ENCODE measurements at regions not wholly inside any gene's neighbourhood (a gene's known extent, or its start where the extent isn't known, plus 50 kb on each side); places are given as distances from the start of the nearest gene placed in this dataset.

- no peak for TF ChIP-seq CTCF (IDR thresholded peaks at IDR 0.05; ENCODE audit: insufficient read depth, missing control alignments)
- FAIRE-seq = no peak
- DNase-seq (ENCODE audit: insufficient read length, low spot score) = no peak
Observed at GRCh38 chr1:63049135-63049534, 265.2 kb downstream of the ATG4C start.

- DNase-seq (ENCODE audit: insufficient read length, low spot score) (no peak), FAIRE-seq (no peak)
- no peak for TF ChIP-seq CTCF (IDR thresholded peaks at IDR 0.05; ENCODE audit: insufficient read depth, missing control alignments)
Observed at GRCh38 chr1:63051356-63051755, 267.4 kb downstream of the ATG4C start.

GRCh38 chr1:63051886-63052285, 268.0 kb downstream of the ATG4C start:
- FAIRE-seq = no peak

GRCh38 chr1:63054184-63054583, 268.2 kb upstream of the FOXD3 start:
- DNase-seq (ENCODE audit: insufficient read length, low spot score) = no peak
- no peak for FAIRE-seq
- TF ChIP-seq CTCF (IDR thresholded peaks at IDR 0.05; ENCODE audit: insufficient read depth, missing control alignments) = no peak

More at GRCh38 chr1:63051886-63052285, 268.0 kb downstream of the ATG4C start:
- TF ChIP-seq CTCF (IDR thresholded peaks at IDR 0.05; ENCODE audit: insufficient read depth, missing control alignments) = no peak
- DNase-seq (ENCODE audit: insufficient read length, low spot score) = no peak

- no peak for TF ChIP-seq CTCF (IDR thresholded peaks at IDR 0.05; ENCODE audit: insufficient read depth, missing control alignments)
Observed at GRCh38 chr1:63063367-63063766, 259.0 kb upstream of the FOXD3 start.

GRCh38 chr1:63064135-63064534, 258.2 kb upstream of the FOXD3 start:
- DNase-seq (ENCODE audit: insufficient read length, low spot score) (no peak), FAIRE-seq (no peak)
- TF ChIP-seq CTCF (IDR thresholded peaks at IDR 0.05; ENCODE audit: insufficient read depth, missing control alignments) = no peak

More at GRCh38 chr1:63063367-63063766, 259.0 kb upstream of the FOXD3 start:
- FAIRE-seq (no peak), DNase-seq (ENCODE audit: insufficient read length, low spot score) (no peak)

GRCh38 chr1:63068626-63069025, 253.7 kb upstream of the FOXD3 start:
- DNase-seq (ENCODE audit: insufficient read length, low spot score) (no peak), FAIRE-seq (no peak)
- TF ChIP-seq CTCF (IDR thresholded peaks at IDR 0.05; ENCODE audit: insufficient read depth, missing control alignments) = no peak

All from D721Med (cell line).